Stimulated activated CD4-positive, alpha-beta T cell treated with anti-CD3 and anti-CD28 coated beads, Interleukin-2, amount 100 ng/mL, for 48 hours (primary cell): ENCODE measurements at regions not wholly inside any gene's neighbourhood (a gene's known extent, or its start where the extent isn't known, plus 50 kb on each side); places are given as distances from the start of the nearest gene placed in this dataset.
"Not testable (repeated sequence)": the region's sequence is repeated elsewhere in the genome, so short reads cannot be mapped to it uniquely, and the experiment has no call there.

Experiments used
- DNase-seq, 2 donors: peaks; one replicate each; pipeline ENCODE4 v3.0.0-alpha.2; 2020

GRCh38 chr2:212766921-212767320 lies 228.3 kb upstream of the ERBB4 start:
- no peak for DNase-seq

GRCh38 chr2:212752730-212753351 lies 214.2 kb upstream of the ERBB4 start:
- no peak for DNase-seq

- no peak for DNase-seq
Measured at GRCh38 chr2:212745359-212745758, 206.8 kb upstream of the ERBB4 start.

- DNase-seq = no peak
Measured at GRCh38 chr2:212737392-212738172, 199.0 kb upstream of the ERBB4 start.

GRCh38 chr2:212736385-212736726 lies 197.8 kb upstream of the ERBB4 start:
- DNase-seq = no peak

- no peak for DNase-seq
Measured at GRCh38 chr2:212733273-212733672, 194.7 kb upstream of the ERBB4 start.

- DNase-seq = no peak
Measured at GRCh38 chr2:212732860-212733259, 194.3 kb upstream of the ERBB4 start.

GRCh38 chr2:212730994-212731393 lies 192.4 kb upstream of the ERBB4 start:
- no peak for DNase-seq

GRCh38 chr2:212728717-212729116 lies 190.1 kb upstream of the ERBB4 start:
- no peak for DNase-seq

GRCh38 chr2:212727751-212728150 lies 189.1 kb upstream of the ERBB4 start:
- DNase-seq = no peak

GRCh38 chr2:212726403-212726802 lies 187.8 kb upstream of the ERBB4 start:
- DNase-seq = no peak

GRCh38 chr2:212725180-212725579 lies 186.6 kb upstream of the ERBB4 start:
- no peak for DNase-seq

GRCh38 chr2:212723226-212723625 lies 184.6 kb upstream of the ERBB4 start:
- no peak for DNase-seq

- DNase-seq = no peak
Measured at GRCh38 chr2:212722046-212722445, 183.4 kb upstream of the ERBB4 start.

- DNase-seq = no peak
Measured at GRCh38 chr2:212721026-212721451, 182.4 kb upstream of the ERBB4 start.

GRCh38 chr2:212715411-212715810 lies 176.8 kb upstream of the ERBB4 start:
- not testable (repeated sequence) for DNase-seq

GRCh38 chr2:212713681-212714080 lies 175.1 kb upstream of the ERBB4 start:
- DNase-seq = no peak

- no peak for DNase-seq
Measured at GRCh38 chr2:212712991-212713390, 174.4 kb upstream of the ERBB4 start.

- no peak for DNase-seq
Measured at GRCh38 chr2:212712466-212712865, 173.9 kb upstream of the ERBB4 start.

- no peak for DNase-seq
Measured at GRCh38 chr2:212711856-212712255, 173.3 kb upstream of the ERBB4 start.

GRCh38 chr2:212709280-212709679 lies 170.7 kb upstream of the ERBB4 start:
- no peak for DNase-seq

- no peak for DNase-seq
Measured at GRCh38 chr2:212708355-212708754, 169.8 kb upstream of the ERBB4 start.

- DNase-seq = no peak
Measured at GRCh38 chr2:212695426-212695825, 156.8 kb upstream of the ERBB4 start.

- no peak for DNase-seq
Measured at GRCh38 chr2:212694398-212694797, 155.8 kb upstream of the ERBB4 start.

- no peak for DNase-seq
Measured at GRCh38 chr2:212692466-212692865, 153.9 kb upstream of the ERBB4 start.
